GM19463 (cell line): ENCODE measurements at regions not wholly inside any gene's neighbourhood (a gene's known extent, or its start where the extent isn't known, plus 50 kb on each side); places are given as distances from the start of the nearest gene placed in this dataset.

Experiments
- ATAC-seq: cut with Tn5 transposase; IDR thresholded peaks from one replicate; pipeline ENCODE4 v1.9.1; 2021; ENCODE audit warnings: mild to moderate bottlenecking, moderate library complexity; ENCODE audit not compliant: unreplicated experiment

- ATAC-seq, result no peak
These were observed 275.2 kb downstream of the BAMBI start for GRCh38 chr10:28952523-28952922.

- no peak for ATAC-seq
These were observed 276.9 kb downstream of the BAMBI start for GRCh38 chr10:28954211-28954610.

- no peak for ATAC-seq
These were observed 281.1 kb downstream of the BAMBI start for GRCh38 chr10:28958468-28958867.

GRCh38 chr10:28959850-28960501 is 282.7 kb downstream of the BAMBI start:
- no peak for ATAC-seq

GRCh38 chr10:28962768-28963167 is 285.4 kb downstream of the BAMBI start:
- no peak for ATAC-seq

- ATAC-seq, result no peak
These were observed 286.4 kb downstream of the BAMBI start for GRCh38 chr10:28963539-28964221.

GRCh38 chr10:28965937-28966336 is 288.6 kb downstream of the BAMBI start:
- no peak for ATAC-seq

GRCh38 chr10:28967031-28967430 is 289.7 kb downstream of the BAMBI start:
- ATAC-seq, result no peak

- ATAC-seq, result no peak
These were observed 292.1 kb downstream of the BAMBI start for GRCh38 chr10:28969413-28969812.

- no peak for ATAC-seq
These were observed 292.9 kb downstream of the BAMBI start for GRCh38 chr10:28970231-28970630.

GRCh38 chr10:28971255-28971654 is 293.9 kb downstream of the BAMBI start:
- ATAC-seq, result no peak

- ATAC-seq, result no peak
These were observed 294.4 kb downstream of the BAMBI start for GRCh38 chr10:28971764-28972163.

- ATAC-seq, result no peak
These were observed 296.1 kb downstream of the BAMBI start for GRCh38 chr10:28973309-28973972.

- no peak for ATAC-seq
These were observed 298.7 kb downstream of the BAMBI start for GRCh38 chr10:28975891-28976531.

- ATAC-seq, result no peak
These were observed 300.2 kb downstream of the BAMBI start for GRCh38 chr10:28977518-28977917.

- no peak for ATAC-seq
These were observed 302.9 kb downstream of the BAMBI start for GRCh38 chr10:28980264-28980663.

GRCh38 chr10:28981007-28981406 is 303.7 kb downstream of the BAMBI start:
- ATAC-seq, result peak; percentile 53

GRCh38 chr10:28982974-28983373 is 305.7 kb downstream of the BAMBI start:
- no peak for ATAC-seq

- ATAC-seq, result no peak
These were observed 305.1 kb upstream of the LYZL1 start for GRCh38 chr10:28983799-28984198.

GRCh38 chr10:28984431-28984830 is 304.4 kb upstream of the LYZL1 start:
- peak; percentile 84 for ATAC-seq

- ATAC-seq, result no peak
These were observed 303.6 kb upstream of the LYZL1 start for GRCh38 chr10:28985137-28985885.
